Thyroid gland (tissue), 4 donors: ENCODE measurements at regions not wholly inside any gene's neighbourhood (a gene's known extent, or its start where the extent isn't known, plus 50 kb on each side); places are given as distances from the start of the nearest gene placed in this dataset.

ENCODE experiments used
- POLR2A ChIP-seq, 2 donors: fragments of 450-650 bp; IDR thresholded peaks; one replicate each; pipeline ENCODE4 v1.6.1; 2017; ENCODE audit warnings: antibody characterized with exemption in 2 of 2, mild to moderate bottlenecking in 2 of 2, moderate library complexity in 1 of 2
- TF ChIP-seq, protein P1 (sequence below), 6 experiments: fragments of 200-600 bp in 3 of 6; fragments of 450-650 bp in 3 of 6; sonication (generic) in 3 of 6; IDR thresholded peaks; one replicate each; pipeline ENCODE4 v1.5.1; 2016 to 2019; ENCODE audit warnings: antibody characterized with exemption in 6 of 6, mild to moderate bottlenecking in 2 of 6, inconsistent platforms in 1 of 6, moderate library complexity in 1 of 6

DNA sequence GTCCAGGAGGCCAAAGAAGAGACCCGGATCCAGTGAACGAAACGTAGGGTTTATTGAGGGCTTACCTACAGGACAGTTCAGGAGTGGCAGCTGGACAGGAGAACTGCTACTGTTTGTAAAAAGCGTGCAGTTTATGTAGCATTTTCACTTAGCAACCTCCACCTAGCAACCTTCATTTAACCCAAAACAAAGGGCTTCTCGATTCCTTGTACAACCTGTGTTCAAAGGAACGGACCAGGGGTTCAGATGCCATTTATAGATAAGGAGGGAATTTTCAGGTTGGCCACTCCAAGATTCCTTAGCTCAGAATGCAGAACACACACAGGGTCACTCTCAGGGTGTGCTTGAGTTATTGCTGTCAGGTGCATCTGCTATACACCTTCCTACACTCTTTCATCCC is 65.1 kb upstream of the YWHAQ start:
- TF ChIP-seq, protein P1, sequence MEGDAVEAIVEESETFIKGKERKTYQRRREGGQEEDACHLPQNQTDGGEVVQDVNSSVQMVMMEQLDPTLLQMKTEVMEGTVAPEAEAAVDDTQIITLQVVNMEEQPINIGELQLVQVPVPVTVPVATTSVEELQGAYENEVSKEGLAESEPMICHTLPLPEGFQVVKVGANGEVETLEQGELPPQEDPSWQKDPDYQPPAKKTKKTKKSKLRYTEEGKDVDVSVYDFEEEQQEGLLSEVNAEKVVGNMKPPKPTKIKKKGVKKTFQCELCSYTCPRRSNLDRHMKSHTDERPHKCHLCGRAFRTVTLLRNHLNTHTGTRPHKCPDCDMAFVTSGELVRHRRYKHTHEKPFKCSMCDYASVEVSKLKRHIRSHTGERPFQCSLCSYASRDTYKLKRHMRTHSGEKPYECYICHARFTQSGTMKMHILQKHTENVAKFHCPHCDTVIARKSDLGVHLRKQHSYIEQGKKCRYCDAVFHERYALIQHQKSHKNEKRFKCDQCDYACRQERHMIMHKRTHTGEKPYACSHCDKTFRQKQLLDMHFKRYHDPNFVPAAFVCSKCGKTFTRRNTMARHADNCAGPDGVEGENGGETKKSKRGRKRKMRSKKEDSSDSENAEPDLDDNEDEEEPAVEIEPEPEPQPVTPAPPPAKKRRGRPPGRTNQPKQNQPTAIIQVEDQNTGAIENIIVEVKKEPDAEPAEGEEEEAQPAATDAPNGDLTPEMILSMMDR (IDR thresholded peaks at IDR 0.05), result no peak
- no peak for TF ChIP-seq POLR2A (IDR thresholded peaks at IDR 0.05)
